ENCODE measurements at regions not wholly inside any gene's neighbourhood (a gene's known extent, or its start where the extent isn't known, plus 50 kb on each side); places are given as distances from the start of the nearest gene placed in this dataset.

DNA sequence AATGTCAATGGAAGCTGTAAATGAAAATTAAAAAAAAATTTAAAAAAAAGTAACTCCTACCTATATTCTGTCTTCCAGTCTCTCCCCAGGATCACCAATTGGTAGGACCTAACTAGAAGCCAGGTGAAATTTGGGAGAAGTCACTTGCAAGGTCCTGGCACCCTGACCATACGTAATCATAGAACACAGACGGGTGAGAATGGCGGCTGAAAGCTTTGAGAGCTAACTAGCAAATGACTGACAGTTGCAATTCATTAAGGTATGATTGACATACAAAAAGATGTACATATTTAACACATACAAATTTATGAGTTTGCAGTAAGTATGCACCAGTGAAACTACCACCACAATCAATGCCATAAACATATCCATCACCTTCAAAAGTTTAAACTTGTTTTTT, 372.7 kb upstream of the PSMD7 start:
- POLR2A ChIA-PET (ENCODE audit: partially characterized antibody): no interaction called here
- H3K14ac ChIP-seq (ENCODE audit: insufficient read length): no peak overlapping the region
- FAIRE-seq (no peak), DNase-seq (ENCODE audit: low read depth in 1 of 2, low spot score in 2 of 2) (no peak)
- H3K4me1 ChIP-seq (replicated peaks in 1 of 4; ENCODE audit: control insufficient read depth in 3 of 4, insufficient read depth in 4 of 4, low read length in 3 of 4): no peaks in the 10 kb centered on the region
- no peak overlapping the region for H3K4ac ChIP-seq (replicated peaks; ENCODE audit: insufficient read length, low read depth, low read length)
- H3K9ac ChIP-seq (replicated peaks in 1 of 4; ENCODE audit: extremely low read depth in 1 of 4, low read depth in 3 of 4, low read length in 3 of 4): no peak overlapping the region
- CTCF ChIA-PET (ENCODE audit: partially characterized antibody): no interaction called here
- H3K79me2 ChIP-seq (ENCODE audit: control insufficient read depth in 1 of 2, insufficient read depth in 2 of 2, low read length in 2 of 2): no peaks in the 10 kb centered on the region
- peaks cover 6 to 10% of the 10 kb centered on the region in 2 experiments for H3K9me3 ChIP-seq (ENCODE audit: insufficient read depth in 2 of 2, low read depth in 1 of 2, low read length in 1 of 2)
- no peak overlapping the region for H4K91ac ChIP-seq (replicated peaks; ENCODE audit: insufficient read length, low read length)
- no peak overlapping the region for H2AK5ac ChIP-seq (ENCODE audit: low read depth, low read length)
- H3K23me2 ChIP-seq (ENCODE audit: low read depth, low read length): no peaks in the 10 kb centered on the region; the same call in 1 of the 2 replicates
- no peaks in the 10 kb centered on the region for H4K20me1 ChIP-seq (replicated peaks in 1 of 2; ENCODE audit: control insufficient read depth in 1 of 2, insufficient read depth in 2 of 2, low read length in 2 of 2)
- H3K56ac ChIP-seq (replicated peaks; ENCODE audit: insufficient read length, low read depth, low read length): no peak overlapping the region
- H3K27me3 ChIP-seq (replicated peaks in 1 of 4; ENCODE audit: control insufficient read depth in 3 of 4, extremely low read depth in 1 of 4, insufficient read depth in 3 of 4, low read length in 3 of 4): no peaks in the 10 kb centered on the region
- 90% methylated on average over 3 of the region's 3 CpGs; no CpG with 5 or more reads in 1 of the 2 experiments for WGBS, 2 experiments (ENCODE audit: extremely low coverage in 1 of 2, insufficient coverage in 1 of 2, insufficient read length in 1 of 2, insufficient replicate concordance in 2 of 2, low coverage in 1 of 2, low lambda C conversion rate in 2 of 2, missing lambda C conversion rate in 1 of 2)
- no peak overlapping the region for H3K27ac ChIP-seq (ENCODE audit: low read depth, low read length)
- no peak overlapping the region for H3K4me2 ChIP-seq (ENCODE audit: insufficient read depth in 1 of 2, low read depth in 2 of 2, low read length in 2 of 2)
- H2BK15ac ChIP-seq (ENCODE audit: low read length): no peak overlapping the region
- no peak overlapping the region for H2BK12ac ChIP-seq (ENCODE audit: low read depth, low read length)
- H2BK120ac ChIP-seq (replicated peaks; ENCODE audit: low read depth, low read length): no peak overlapping the region
- no peak overlapping the region for H2BK20ac ChIP-seq (ENCODE audit: low read length)
- H4K8ac ChIP-seq (ENCODE audit: extremely low read depth, insufficient read depth, low read length): no peak overlapping the region
- H3K23ac ChIP-seq (ENCODE audit: insufficient read length): no peak overlapping the region
- H3K4me3 ChIP-seq (ENCODE audit: extremely low read depth in 1 of 4, insufficient read depth in 2 of 4, low read depth in 3 of 4, low read length in 4 of 4): no peak overlapping the region
- no peaks in the 10 kb centered on the region for H3K79me1 ChIP-seq (ENCODE audit: low read depth, low read length)
- no peak overlapping the region for H2BK5ac ChIP-seq (ENCODE audit: low read depth, low read length)
- H3K18ac ChIP-seq (ENCODE audit: extremely low read depth, low read length): no peak overlapping the region
- H3K36me3 ChIP-seq (ENCODE audit: control insufficient read depth in 2 of 4, insufficient read depth in 4 of 4, low read length in 3 of 4): no peaks in the 10 kb centered on the region
- no peak overlapping the region for H4K5ac ChIP-seq (ENCODE audit: insufficient read length, low read depth, low read length)
- no peak overlapping the region for H2AFZ ChIP-seq (ENCODE audit: low read length)
- TF ChIP-seq KDM1A (IDR thresholded peaks at IDR 0.05; ENCODE audit: borderline replicate concordance, low read length) (no peak), YY1 (IDR thresholded peaks at IDR 0.05; ENCODE audit: low read depth, low read length) (no peak), SIRT6 (IDR thresholded peaks at IDR 0.05; ENCODE audit: low read length) (no peak), HDAC6 (IDR thresholded peaks at IDR 0.05; ENCODE audit: low read depth, low read length) (no peak), ASH2L (IDR thresholded peaks at IDR 0.05; ENCODE audit: low read length) (no peak), EZH2 (IDR thresholded peaks at IDR 0.05; ENCODE audit: low read depth, low read length, severe bottlenecking) (no peak), CBX8 (IDR thresholded peaks at IDR 0.05; ENCODE audit: borderline replicate concordance, low read depth, low read length) (no peak), TEAD4 (IDR thresholded peaks at IDR 0.05; ENCODE audit: low read depth, low read length) (no peak), FOSL1 (IDR thresholded peaks at IDR 0.05; ENCODE audit: insufficient read depth, low read depth, low read length) (no peak), POLR2A (IDR thresholded peaks at IDR 0.05; ENCODE audit: control extremely low read depth in 1 of 2, low read depth in 2 of 2, low read length in 2 of 2) (no peak), TBP (IDR thresholded peaks at IDR 0.05; ENCODE audit: low read depth, low read length) (no peak), GABPA (IDR thresholded peaks at IDR 0.05; ENCODE audit: borderline replicate concordance, insufficient read depth, low read length) (no peak), SP4 (IDR thresholded peaks at IDR 0.05; ENCODE audit: low read length) (no peak), RFX5 (IDR thresholded peaks at IDR 0.05; ENCODE audit: borderline replicate concordance, low read depth, low read length) (no peak)
- TF ChIP-seq, protein P1, sequence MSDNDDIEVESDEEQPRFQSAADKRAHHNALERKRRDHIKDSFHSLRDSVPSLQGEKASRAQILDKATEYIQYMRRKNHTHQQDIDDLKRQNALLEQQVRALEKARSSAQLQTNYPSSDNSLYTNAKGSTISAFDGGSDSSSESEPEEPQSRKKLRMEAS (IDR thresholded peaks at IDR 0.05): no peak

All from H1 (cell line).